ENCODE measurements at regions not wholly inside any gene's neighbourhood (a gene's known extent, or its start where the extent isn't known, plus 50 kb on each side); places are given as distances from the start of the nearest gene placed in this dataset.
A peak's percentile ranks its signal among the peaks of the same experiment; 100 is the strongest.
"Not testable (repeated sequence)": the region's sequence is repeated elsewhere in the genome, so short reads cannot be mapped to it uniquely, and the experiment has no call there.

DNA sequence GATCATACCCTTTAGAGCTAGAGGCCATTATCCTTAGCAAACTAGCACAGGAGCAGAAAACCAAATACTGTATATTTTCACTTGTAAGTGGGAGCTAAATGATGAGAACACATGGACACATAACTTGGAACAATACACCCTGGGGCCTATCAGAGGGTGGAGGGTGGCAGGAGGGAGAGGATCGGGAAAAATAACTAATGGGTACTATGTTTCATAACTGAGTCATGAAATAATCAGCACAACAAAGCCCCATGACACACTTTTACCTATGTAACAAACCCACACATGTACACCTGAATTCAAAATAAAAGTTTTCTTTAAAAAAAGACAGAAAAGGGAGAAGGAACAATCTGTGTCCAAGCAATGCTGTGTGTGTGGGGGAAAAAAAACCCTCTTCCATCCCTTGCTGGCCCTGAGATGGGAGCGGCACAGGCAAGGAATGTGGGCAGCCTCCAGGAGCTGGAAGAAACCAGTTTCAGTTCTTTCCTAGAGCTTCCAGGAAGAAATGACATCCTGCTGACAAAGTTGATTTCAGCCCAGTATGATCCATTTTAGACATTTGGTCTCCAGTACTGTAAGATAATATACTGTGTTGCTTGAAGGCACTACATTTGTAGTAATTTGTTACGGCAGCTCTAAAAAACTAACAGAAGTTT, 458.7 kb upstream of the CNTNAP5 start:
- Histone ChIP-seq H3K27ac (ENCODE audit: low read length) (no peak overlapping the region), H3K4me1 (ENCODE audit: control insufficient read depth, insufficient read depth, low read length) (no peaks in the 10 kb centered on the region), H3K4me3 (ENCODE audit: low read length) (no peak overlapping the region), H3K9me3 (replicated peaks; ENCODE audit: control insufficient read depth, low read depth, low read length) (no peaks in the 10 kb centered on the region), H3K27me3 (ENCODE audit: control insufficient read depth, insufficient read depth, low read length) (no peaks in the 10 kb centered on the region), H3K36me3 (ENCODE audit: control insufficient read depth, insufficient read depth, low read length) (no peaks in the 10 kb centered on the region)
- WGBS (ENCODE audit: insufficient coverage) = 86% methylated on average over 1 of the region's 3 CpGs
- DNase-seq = no peak

DNA sequence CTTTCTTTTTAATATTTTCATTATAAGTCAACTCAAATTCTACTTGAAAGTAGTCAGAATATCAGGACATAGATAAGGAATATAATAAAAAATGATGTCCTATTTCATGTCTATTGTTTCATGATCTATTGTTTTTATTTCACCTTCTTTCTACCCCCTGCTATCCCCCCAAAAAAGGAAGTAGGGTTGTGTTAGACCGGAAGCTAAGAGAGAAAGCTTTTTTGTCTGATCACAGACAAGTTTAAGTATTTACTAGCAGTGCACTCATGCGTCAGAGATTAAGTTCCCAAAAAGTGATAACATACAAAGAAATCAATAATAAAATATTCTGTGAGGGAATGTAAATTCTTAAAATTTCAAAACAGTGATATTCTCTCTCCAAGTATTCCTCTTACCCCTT, 447.1 kb upstream of the CNTNAP5 start:
- no CpG with 5 or more reads among the region's 2 CpGs for WGBS (ENCODE audit: insufficient coverage)
- no peaks in the 10 kb centered on the region for H3K9me3 ChIP-seq (replicated peaks; ENCODE audit: control insufficient read depth, low read depth, low read length)
- DNase-seq = no peak
- H3K36me3 ChIP-seq (ENCODE audit: control insufficient read depth, insufficient read depth, low read length) = no peaks in the 10 kb centered on the region
- no peaks in the 10 kb centered on the region for H3K27me3 ChIP-seq (ENCODE audit: control insufficient read depth, insufficient read depth, low read length)
- no peaks in the 10 kb centered on the region for H3K4me1 ChIP-seq (ENCODE audit: control insufficient read depth, insufficient read depth, low read length)
- no peak overlapping the region for H3K27ac ChIP-seq (ENCODE audit: low read length)
- H3K4me3 ChIP-seq (ENCODE audit: low read length) = no peak overlapping the region

DNA sequence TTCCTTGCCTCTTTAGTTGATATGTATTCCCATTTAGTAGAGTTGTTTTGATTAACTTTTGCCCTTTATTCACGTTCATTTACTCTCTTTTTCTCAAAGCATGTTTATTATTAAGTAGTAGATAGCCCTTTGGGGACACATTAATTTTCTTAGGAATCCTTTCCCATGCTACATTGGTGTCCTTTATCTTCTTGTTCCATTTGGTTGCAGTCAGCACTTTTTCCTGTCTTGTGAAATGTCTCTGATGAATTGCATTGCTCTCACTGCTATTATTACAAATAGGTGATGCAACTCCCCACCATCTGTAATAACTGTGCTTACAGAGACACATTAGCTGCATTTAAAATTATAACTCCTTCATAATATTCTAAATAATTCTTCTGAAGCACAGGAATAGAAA, 428.5 kb upstream of the CNTNAP5 start:
- WGBS (ENCODE audit: insufficient coverage) = no CpG with 5 or more reads among the region's 1 CpG
- DNase-seq = peak; percentile 78
- H3K4me1 ChIP-seq (ENCODE audit: control insufficient read depth, insufficient read depth, low read length) = no peaks in the 10 kb centered on the region

DNA sequence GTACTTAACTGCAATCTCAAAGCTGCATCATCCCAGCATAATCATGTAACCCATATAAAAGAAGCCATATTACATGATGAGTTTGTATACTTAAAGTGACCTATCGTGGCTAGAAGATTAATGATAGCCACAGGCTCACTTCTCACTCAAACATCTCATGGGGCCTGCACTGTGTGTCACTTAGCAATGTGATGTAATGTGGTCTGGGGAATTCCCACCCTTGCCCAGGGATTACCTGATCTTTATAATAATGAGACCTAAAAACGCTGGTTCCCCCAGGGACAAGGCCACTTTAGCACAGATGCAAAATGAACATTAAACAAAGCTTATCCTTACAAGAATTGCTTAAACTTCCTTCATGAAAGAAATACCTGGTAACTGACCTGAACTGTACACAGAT, 427.1 kb upstream of the CNTNAP5 start:
- Histone ChIP-seq H3K4me3 (ENCODE audit: low read length) (no peak overlapping the region), H3K9me3 (replicated peaks; ENCODE audit: control insufficient read depth, low read depth, low read length) (no peaks in the 10 kb centered on the region), H3K27me3 (ENCODE audit: control insufficient read depth, insufficient read depth, low read length) (no peaks in the 10 kb centered on the region), H3K4me1 (ENCODE audit: control insufficient read depth, insufficient read depth, low read length) (no peaks in the 10 kb centered on the region), H3K27ac (ENCODE audit: low read length) (no peak overlapping the region), H3K36me3 (ENCODE audit: control insufficient read depth, insufficient read depth, low read length) (no peaks in the 10 kb centered on the region)
- DNase-seq = no peak
- WGBS (ENCODE audit: insufficient coverage) = no CpG with 5 or more reads among the region's 2 CpGs

More for the DNA sequence above, 428.5 kb upstream of the CNTNAP5 start:
- Histone ChIP-seq H3K9me3 (replicated peaks; ENCODE audit: control insufficient read depth, low read depth, low read length) (peaks cover 3% of the 10 kb centered on the region), H3K4me3 (ENCODE audit: low read length) (no peak overlapping the region), H3K36me3 (ENCODE audit: control insufficient read depth, insufficient read depth, low read length) (no peaks in the 10 kb centered on the region), H3K27ac (ENCODE audit: low read length) (no peak overlapping the region), H3K27me3 (ENCODE audit: control insufficient read depth, insufficient read depth, low read length) (no peaks in the 10 kb centered on the region)

DNA sequence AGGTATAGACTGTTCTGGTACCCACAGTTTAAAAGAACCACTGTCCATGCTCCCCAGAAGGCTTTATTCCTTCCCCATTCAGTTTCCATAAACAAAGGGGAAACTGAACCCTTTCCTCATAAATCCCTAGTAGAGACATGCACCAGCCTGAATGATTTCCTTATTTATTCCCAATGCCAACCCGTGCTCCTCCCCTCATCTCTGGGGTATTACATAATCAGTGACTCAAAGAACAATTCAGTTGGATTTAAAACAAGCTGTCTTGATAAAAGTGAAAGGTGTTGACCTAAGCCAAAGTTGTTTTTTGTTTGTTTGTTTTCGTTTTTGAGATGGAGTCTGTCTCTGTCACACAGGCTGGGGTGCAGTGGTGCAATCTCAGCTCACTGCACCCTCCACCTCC, 418.5 kb upstream of the CNTNAP5 start:
- Histone ChIP-seq H3K9me3 (replicated peaks; ENCODE audit: control insufficient read depth, low read depth, low read length) (no peaks in the 10 kb centered on the region), H3K4me3 (ENCODE audit: low read length) (no peak overlapping the region), H3K27ac (ENCODE audit: low read length) (no peak overlapping the region), H3K4me1 (ENCODE audit: control insufficient read depth, insufficient read depth, low read length) (no peaks in the 10 kb centered on the region), H3K36me3 (ENCODE audit: control insufficient read depth, insufficient read depth, low read length) (no peaks in the 10 kb centered on the region), H3K27me3 (ENCODE audit: control insufficient read depth, insufficient read depth, low read length) (no peaks in the 10 kb centered on the region)
- DNase-seq = no peak
- WGBS (ENCODE audit: insufficient coverage) = no CpG with 5 or more reads among the region's 2 CpGs

DNA sequence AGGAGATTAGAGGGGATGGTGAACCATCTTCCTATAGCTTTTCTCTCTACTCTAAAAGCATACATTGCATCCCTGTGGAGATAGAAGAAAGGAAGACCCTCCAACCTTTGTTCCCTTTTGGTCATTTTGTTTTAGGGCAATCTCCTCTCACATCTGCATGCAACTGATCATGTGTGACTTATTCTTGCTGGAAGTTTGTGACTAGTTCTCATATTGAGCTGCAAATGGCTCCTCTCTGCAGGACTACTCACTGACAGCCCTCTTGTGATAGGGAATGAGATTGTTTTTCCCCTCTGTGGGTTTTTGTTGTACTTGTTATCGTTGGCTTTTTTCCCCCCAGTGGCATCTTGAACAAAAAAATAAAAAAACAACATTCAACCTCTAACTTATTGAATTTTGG, 416.0 kb upstream of the CNTNAP5 start:
- Histone ChIP-seq H3K4me1 (ENCODE audit: control insufficient read depth, insufficient read depth, low read length) (no peaks in the 10 kb centered on the region), H3K27me3 (ENCODE audit: control insufficient read depth, insufficient read depth, low read length) (no peaks in the 10 kb centered on the region), H3K27ac (ENCODE audit: low read length) (no peak overlapping the region), H3K36me3 (ENCODE audit: control insufficient read depth, insufficient read depth, low read length) (no peaks in the 10 kb centered on the region), H3K4me3 (ENCODE audit: low read length) (no peak overlapping the region), H3K9me3 (replicated peaks; ENCODE audit: control insufficient read depth, low read depth, low read length) (peaks cover 5% of the 10 kb centered on the region)
- WGBS (ENCODE audit: insufficient coverage) = no CpG with 5 or more reads among the region's 1 CpG
- no peak for DNase-seq

DNA sequence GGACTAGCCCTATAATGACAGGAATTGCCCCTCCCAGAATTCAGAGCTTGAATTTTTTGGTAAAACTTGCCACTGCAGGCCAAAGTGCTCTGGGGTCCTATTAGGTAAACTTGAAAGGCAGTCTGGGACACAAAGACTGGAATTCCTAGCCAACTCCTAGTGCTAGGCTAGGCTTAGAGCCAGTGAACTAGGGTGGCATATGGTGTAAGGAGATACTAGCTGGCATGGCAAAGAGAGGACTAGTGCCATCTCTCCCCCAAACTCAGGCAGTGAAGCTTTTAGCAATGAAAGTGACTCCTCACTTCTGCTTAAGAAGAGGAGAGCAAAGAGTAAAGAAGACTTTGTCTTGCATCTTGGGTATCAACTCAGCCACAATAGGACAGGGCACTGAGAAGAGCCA, 410.5 kb upstream of the CNTNAP5 start:
- H3K27me3 ChIP-seq (ENCODE audit: control insufficient read depth, insufficient read depth, low read length) = no peaks in the 10 kb centered on the region
- peaks cover 10% of the 10 kb centered on the region for H3K9me3 ChIP-seq (replicated peaks; ENCODE audit: control insufficient read depth, low read depth, low read length)
- no peaks in the 10 kb centered on the region for H3K4me1 ChIP-seq (ENCODE audit: control insufficient read depth, insufficient read depth, low read length)
- H3K36me3 ChIP-seq (ENCODE audit: control insufficient read depth, insufficient read depth, low read length) = no peaks in the 10 kb centered on the region
- DNase-seq = no peak
- H3K4me3 ChIP-seq (ENCODE audit: low read length) = no peak overlapping the region
- H3K27ac ChIP-seq (ENCODE audit: low read length) = no peak overlapping the region

DNA sequence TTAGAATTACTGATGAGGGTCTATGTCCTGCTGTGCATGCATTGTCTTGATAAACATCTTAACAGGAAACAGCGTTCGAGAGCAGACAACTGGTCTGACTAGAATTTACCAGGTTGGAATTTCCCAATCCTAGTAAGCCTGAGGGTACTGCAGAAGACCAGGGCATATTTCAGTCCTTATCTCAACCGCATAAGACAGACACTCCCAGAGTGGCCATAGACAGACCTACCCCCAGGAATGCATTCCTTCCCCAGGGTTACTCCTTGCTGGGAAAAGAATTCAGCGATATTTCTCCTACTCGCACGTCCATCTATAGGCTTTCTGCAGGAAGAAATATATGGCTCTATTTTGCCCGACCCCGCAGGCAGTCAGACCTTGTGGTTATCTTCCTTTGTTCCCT, 406.4 kb upstream of the CNTNAP5 start:
- not testable (repeated sequence) for H3K4me3 ChIP-seq (ENCODE audit: low read length); H3K4me1 ChIP-seq (ENCODE audit: control insufficient read depth, insufficient read depth, low read length); H3K36me3 ChIP-seq (ENCODE audit: control insufficient read depth, insufficient read depth, low read length); DNase-seq; H3K9me3 ChIP-seq (replicated peaks; ENCODE audit: control insufficient read depth, low read depth, low read length); H3K27ac ChIP-seq (ENCODE audit: low read length); H3K27me3 ChIP-seq (ENCODE audit: control insufficient read depth, insufficient read depth, low read length)
- 94% methylated on average over 6 of the region's 8 CpGs for WGBS (ENCODE audit: insufficient coverage)

DNA sequence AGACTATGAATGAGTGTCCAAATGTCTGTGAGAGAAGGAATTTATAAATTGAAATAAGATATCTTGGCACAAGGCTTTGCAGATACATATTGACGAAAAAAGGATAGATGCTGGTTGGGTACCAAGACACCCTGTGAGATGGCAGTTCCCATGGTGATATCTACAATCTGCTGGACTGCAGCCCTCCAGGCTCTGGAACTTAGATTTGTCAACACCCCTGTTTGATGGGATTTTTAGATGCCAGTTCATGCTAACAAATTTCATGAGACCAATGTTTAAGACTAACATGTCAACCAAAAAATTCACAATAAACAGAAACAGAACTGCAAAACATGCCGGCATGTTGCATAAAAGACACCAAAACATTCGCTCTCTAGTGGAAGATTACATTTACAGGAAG, 400.3 kb upstream of the CNTNAP5 start:
- Histone ChIP-seq H3K4me3 (ENCODE audit: low read length) (no peak overlapping the region), H3K27ac (ENCODE audit: low read length) (no peak overlapping the region), H3K36me3 (ENCODE audit: control insufficient read depth, insufficient read depth, low read length) (no peaks in the 10 kb centered on the region), H3K9me3 (replicated peaks; ENCODE audit: control insufficient read depth, low read depth, low read length) (peaks cover 2% of the 10 kb centered on the region), H3K27me3 (ENCODE audit: control insufficient read depth, insufficient read depth, low read length) (no peaks in the 10 kb centered on the region), H3K4me1 (ENCODE audit: control insufficient read depth, insufficient read depth, low read length) (no peaks in the 10 kb centered on the region)
- no peak for DNase-seq
- 71% methylated on average over 1 of the region's 3 CpGs for WGBS (ENCODE audit: insufficient coverage)

DNA sequence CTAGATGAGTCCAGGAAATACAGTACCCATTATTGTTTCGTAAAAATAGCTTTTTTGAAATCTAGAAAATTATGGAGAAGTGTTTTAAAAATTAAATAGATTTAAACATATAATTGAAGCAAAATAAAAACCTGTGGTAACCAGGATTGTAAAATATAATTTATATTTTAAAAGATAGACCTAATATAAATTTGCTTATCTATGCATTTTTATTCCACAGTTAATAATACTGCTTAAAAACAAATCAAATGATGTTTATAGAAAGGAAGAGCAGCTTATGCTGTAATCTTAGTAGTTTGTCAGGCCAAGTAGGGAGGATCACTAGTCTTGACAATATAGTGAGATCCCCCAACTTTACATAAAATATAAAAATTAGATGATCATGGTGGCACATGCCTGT, 388.9 kb upstream of the CNTNAP5 start:
- WGBS (ENCODE audit: insufficient coverage) = no CpG with 5 or more reads among the region's 1 CpG
- H3K36me3 ChIP-seq (ENCODE audit: control insufficient read depth, insufficient read depth, low read length) = no peaks in the 10 kb centered on the region
- DNase-seq = no peak

DNA sequence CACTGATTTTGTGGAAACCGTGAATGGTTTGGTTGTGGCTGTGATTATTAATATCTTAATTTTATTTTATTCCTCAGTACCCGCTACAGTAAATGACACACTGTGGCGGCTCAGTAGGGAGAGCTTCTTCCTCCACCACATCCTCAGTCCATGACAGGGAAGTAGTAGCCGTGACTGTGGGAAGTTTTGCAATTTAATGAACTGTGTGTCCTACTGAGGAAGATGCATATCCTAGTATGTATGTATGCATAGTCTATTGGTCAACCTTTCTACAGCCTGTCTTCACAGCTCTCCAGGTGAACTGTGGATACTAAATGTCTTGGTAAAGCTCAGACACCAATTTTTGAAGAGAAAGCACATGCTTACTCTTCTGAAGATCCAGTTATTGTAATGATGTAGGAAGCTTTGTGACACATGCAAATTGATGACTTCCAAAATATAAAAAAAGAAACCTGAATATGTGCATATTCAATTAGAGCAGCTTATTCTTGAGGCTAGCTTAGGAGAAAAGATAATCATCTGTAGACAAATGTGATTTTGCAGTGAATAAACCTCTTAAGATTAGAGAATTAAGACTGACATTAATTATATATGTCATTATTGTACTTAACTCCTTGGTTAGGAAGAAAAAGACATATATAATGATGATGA, 384.3 kb upstream of the CNTNAP5 start:
- H3K4me1 ChIP-seq (ENCODE audit: control insufficient read depth, insufficient read depth, low read length) = no peaks in the 10 kb centered on the region

More for the DNA sequence above, 388.9 kb upstream of the CNTNAP5 start:
- no peaks in the 10 kb centered on the region for H3K27me3 ChIP-seq (ENCODE audit: control insufficient read depth, insufficient read depth, low read length)
- no peaks in the 10 kb centered on the region for H3K9me3 ChIP-seq (replicated peaks; ENCODE audit: control insufficient read depth, low read depth, low read length)
- no peak overlapping the region for H3K27ac ChIP-seq (ENCODE audit: low read length)
- no peaks in the 10 kb centered on the region for H3K4me1 ChIP-seq (ENCODE audit: control insufficient read depth, insufficient read depth, low read length)
- no peak overlapping the region for H3K4me3 ChIP-seq (ENCODE audit: low read length)

More for the DNA sequence above, 384.3 kb upstream of the CNTNAP5 start:
- Histone ChIP-seq H3K9me3 (replicated peaks; ENCODE audit: control insufficient read depth, low read depth, low read length) (no peaks in the 10 kb centered on the region), H3K27ac (ENCODE audit: low read length) (no peak overlapping the region), H3K4me3 (ENCODE audit: low read length) (no peak overlapping the region), H3K36me3 (ENCODE audit: control insufficient read depth, insufficient read depth, low read length) (no peaks in the 10 kb centered on the region), H3K27me3 (ENCODE audit: control insufficient read depth, insufficient read depth, low read length) (no peaks in the 10 kb centered on the region)
- DNase-seq = no peak
- WGBS (ENCODE audit: insufficient coverage) = no CpG with 5 or more reads among the region's 4 CpGs

Measured in muscle of leg (tissue), 3 donors.